Thyroid gland (tissue), 4 donors: ENCODE measurements at regions not wholly inside any gene's neighbourhood (a gene's known extent, or its start where the extent isn't known, plus 50 kb on each side); places are given as distances from the start of the nearest gene placed in this dataset.
"Not testable (repeated sequence)": the region's sequence is repeated elsewhere in the genome, so short reads cannot be mapped to it uniquely, and the experiment has no call there.

Experiments used
- DNase-seq, 2 donors: peaks; one replicate each; pipeline ENCODE4 v3.0.0-alpha.2; 2019
- H3K27ac ChIP-seq, 3 donors: fragments of 200-600 bp; sonication (generic); 1 replicate in 2 of 3; 2 replicates in 1 of 3; pipeline ENCODE4 v1.5.1; 2016 to 2019; ENCODE audit warnings: mild to moderate bottlenecking in 1 of 3, moderate library complexity in 1 of 3
- H3K27me3 ChIP-seq: fragments of 200-600 bp; sonication (generic); one replicate; pipeline ENCODE4 v1.5.1; 2019
- H3K36me3 ChIP-seq, 2 donors: fragments of 200-600 bp; sonication (generic); one replicate each; pipeline ENCODE4 v1.5.1; 2016 to 2019
- H3K4me1 ChIP-seq, 2 donors: fragments of 200-600 bp; sonication (generic); one replicate each; pipeline ENCODE4 v1.5.1; 2017 to 2019
- H3K4me3 ChIP-seq, 3 donors: fragments of 200-600 bp; sonication (generic); replicated peaks in 1 of 3; 1 replicate in 2 of 3; 2 replicates in 1 of 3; pipeline ENCODE4 v1.5.1; 2016; ENCODE audit warnings: mild to moderate bottlenecking in 1 of 3
- H3K9me3 ChIP-seq: fragments of 200-600 bp; sonication (generic); one replicate; pipeline ENCODE4 v1.5.1; 2017
- POLR2A ChIP-seq, 2 donors: fragments of 450-650 bp; IDR thresholded peaks; one replicate each; pipeline ENCODE4 v1.6.1; 2017; ENCODE audit warnings: antibody characterized with exemption in 2 of 2, mild to moderate bottlenecking in 2 of 2, moderate library complexity in 1 of 2
- whole genome bisulfite sequencing, 2 donors: methylation state at CpG; one replicate each; pipeline ENCODE4 v1.1.5; 2017; 5-methylcytosine and 5-hydroxymethylcytosine counted together
- intact Hi-C: fragments of 100-400 bp; cut with DNase I; formaldehyde crosslinking; loops from one replicate; pipeline ENCODE4 v1.15.1; 2023
- TF ChIP-seq, protein P1 (sequence below), 6 experiments: fragments of 200-600 bp in 3 of 6; fragments of 450-650 bp in 3 of 6; sonication (generic) in 3 of 6; IDR thresholded peaks; one replicate each; pipeline ENCODE4 v1.5.1; 2016 to 2019; ENCODE audit warnings: antibody characterized with exemption in 6 of 6, mild to moderate bottlenecking in 2 of 6, inconsistent platforms in 1 of 6, moderate library complexity in 1 of 6

DNA sequence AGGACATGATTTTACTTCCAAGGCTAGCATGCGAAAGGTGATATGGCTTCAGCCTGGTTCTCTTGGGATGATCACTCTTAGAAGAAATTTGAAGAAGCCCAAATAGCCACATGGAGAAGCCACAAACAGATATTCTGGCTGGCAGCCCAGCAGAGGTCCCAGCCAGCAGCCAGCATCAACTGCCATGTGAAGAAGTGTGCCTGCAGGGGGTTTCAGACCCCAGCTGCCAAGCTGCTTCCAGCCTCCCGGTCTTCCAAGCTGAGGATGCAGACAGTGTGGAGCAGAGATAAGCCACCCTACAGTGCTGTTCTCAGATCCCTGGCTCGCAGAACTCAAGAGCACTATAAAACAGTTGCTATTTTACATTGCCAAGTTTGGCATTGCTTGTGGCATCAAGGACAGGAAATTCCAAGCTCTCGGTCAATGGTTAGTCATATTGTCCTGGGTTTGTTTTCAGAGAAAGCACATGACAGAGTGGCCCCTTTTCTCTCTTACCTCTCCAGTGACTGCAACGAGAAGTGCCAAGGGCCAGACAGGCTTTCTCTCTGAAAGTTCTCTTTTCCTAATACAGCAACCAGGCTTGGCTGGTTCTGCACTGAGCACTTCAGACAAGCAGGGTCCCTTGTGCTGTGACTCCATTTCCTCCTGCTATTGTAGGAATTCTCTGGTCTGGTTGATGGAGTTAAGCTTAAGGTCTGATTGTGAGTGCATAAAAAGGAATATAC is 223.7 kb downstream of the ANKRD30B start:
- no peak overlapping the region for H3K4me3 ChIP-seq
- H3K9me3 ChIP-seq = no peaks in the 10 kb centered on the region
- peaks cover 68 to 73% of the 10 kb centered on the region in 2 donors for H3K4me1 ChIP-seq
- TF ChIP-seq, protein P1, sequence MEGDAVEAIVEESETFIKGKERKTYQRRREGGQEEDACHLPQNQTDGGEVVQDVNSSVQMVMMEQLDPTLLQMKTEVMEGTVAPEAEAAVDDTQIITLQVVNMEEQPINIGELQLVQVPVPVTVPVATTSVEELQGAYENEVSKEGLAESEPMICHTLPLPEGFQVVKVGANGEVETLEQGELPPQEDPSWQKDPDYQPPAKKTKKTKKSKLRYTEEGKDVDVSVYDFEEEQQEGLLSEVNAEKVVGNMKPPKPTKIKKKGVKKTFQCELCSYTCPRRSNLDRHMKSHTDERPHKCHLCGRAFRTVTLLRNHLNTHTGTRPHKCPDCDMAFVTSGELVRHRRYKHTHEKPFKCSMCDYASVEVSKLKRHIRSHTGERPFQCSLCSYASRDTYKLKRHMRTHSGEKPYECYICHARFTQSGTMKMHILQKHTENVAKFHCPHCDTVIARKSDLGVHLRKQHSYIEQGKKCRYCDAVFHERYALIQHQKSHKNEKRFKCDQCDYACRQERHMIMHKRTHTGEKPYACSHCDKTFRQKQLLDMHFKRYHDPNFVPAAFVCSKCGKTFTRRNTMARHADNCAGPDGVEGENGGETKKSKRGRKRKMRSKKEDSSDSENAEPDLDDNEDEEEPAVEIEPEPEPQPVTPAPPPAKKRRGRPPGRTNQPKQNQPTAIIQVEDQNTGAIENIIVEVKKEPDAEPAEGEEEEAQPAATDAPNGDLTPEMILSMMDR (IDR thresholded peaks at IDR 0.05) = no peak
- peak in 1 of 2 donors; percentile 27 for TF ChIP-seq POLR2A (IDR thresholded peaks at IDR 0.05)
- H3K27ac ChIP-seq = peak overlapping the region; percentile 75 to 93 (median 76)
- 58 to 62% methylated on average over 5 of the region's 5 CpGs for WGBS, 2 donors
- peak; percentile 71 to 78 for DNase-seq
- H3K27me3 ChIP-seq = no peaks in the 10 kb centered on the region
- intact Hi-C loops = no loop called here
- H3K36me3 ChIP-seq = no peaks in the 10 kb centered on the region

DNA sequence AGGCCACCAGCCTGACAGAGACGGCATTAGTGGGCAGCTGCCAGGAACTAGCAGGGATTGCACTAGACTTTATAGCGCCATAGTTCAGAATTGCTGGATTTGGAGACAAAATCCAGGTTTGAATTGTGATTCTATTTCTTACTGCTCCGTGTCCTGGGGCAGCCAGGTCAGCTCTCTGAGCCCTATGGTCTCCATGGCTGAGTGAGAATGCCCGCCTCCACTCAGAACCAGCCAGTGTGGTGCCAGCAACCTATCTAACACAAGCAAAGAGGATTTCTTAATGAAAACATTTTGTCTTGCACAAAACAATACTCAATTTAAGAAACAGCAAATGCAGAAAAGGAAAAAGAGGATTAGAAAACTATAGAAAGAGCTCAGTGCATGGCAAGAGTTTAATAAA is 225.4 kb downstream of the ANKRD30B start:
- H3K27me3 ChIP-seq, H3K4me3 ChIP-seq, H3K36me3 ChIP-seq, H3K9me3 ChIP-seq, intact Hi-C loops: not testable (repeated sequence)
- H3K4me1 ChIP-seq = peaks cover 76 to 79% of the 10 kb centered on the region in 2 donors
- WGBS, 2 donors = 62 to 69% methylated on average over 4 of the region's 4 CpGs
- H3K27ac ChIP-seq = peak overlapping the region; percentile 71 to 93 (median 73)
- peak; percentile 52 to 61 for DNase-seq

DNA sequence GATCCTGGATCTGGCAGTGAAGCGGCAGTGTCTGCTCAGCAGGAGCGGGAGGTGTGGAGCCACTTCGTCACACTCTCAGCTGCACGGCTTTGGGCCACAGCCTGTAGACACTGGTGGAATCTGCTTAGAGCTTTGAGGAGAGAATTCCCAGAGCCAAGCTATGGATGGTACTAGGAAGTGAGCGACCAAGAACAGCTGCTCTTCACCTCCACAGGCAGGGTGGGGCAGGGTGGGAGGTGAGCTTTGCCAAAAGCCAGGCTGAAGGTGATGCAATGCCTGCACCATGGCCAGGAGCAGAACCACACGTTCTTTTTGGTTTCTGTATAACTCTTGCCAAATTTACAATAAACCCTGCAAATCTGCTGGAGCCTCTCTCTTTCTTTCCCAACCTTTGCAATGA is 226.1 kb downstream of the ANKRD30B start:
- Histone ChIP-seq H3K4me3 (no peak overlapping the region), H3K4me1 (peaks cover 69 to 79% of the 10 kb centered on the region in 2 donors), H3K9me3 (no peaks in the 10 kb centered on the region), H3K27ac (peak overlapping the region; percentile 71 to 93 (median 73)), H3K27me3 (no peaks in the 10 kb centered on the region), H3K36me3 (no peaks in the 10 kb centered on the region)
- 77 to 79% methylated on average over 5 to 6 of the region's 6 CpGs for WGBS, 2 donors
- intact Hi-C loops = no loop called here
- TF ChIP-seq, protein P1 (IDR thresholded peaks at IDR 0.05) = no peak
- no peak for TF ChIP-seq POLR2A (IDR thresholded peaks at IDR 0.05)
- DNase-seq = peak; percentile 34 to 44

DNA sequence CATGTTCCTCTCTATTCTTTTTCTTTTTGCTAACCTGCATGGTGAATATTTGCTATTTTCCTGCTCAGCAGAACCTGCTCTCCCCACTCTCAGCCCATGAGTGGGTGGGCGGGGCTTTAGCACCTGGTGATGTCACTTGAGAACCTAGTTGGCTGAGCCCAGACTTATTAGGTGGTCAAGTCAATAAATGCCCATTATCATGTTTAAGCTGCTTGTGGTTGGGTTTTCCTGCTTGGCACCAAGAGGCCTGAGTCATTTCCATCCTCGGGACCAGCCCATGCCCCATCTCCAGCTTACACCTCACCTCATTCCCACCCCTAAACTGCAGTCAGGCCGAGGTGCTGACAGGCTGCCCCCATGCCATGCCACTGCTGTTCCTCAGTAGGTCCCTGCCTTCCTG is 226.6 kb downstream of the ANKRD30B start:
- 61 to 65% methylated on average over 3 of the region's 3 CpGs for WGBS, 2 donors
- intact Hi-C loops = no loop called here
- H3K9me3 ChIP-seq = no peaks in the 10 kb centered on the region
- peak; percentile 62 to 72 for DNase-seq
- peak overlapping the region; percentile 71 to 93 (median 73) for H3K27ac ChIP-seq
- no peaks in the 10 kb centered on the region for H3K36me3 ChIP-seq
- H3K4me3 ChIP-seq = no peak overlapping the region
- no peaks in the 10 kb centered on the region for H3K27me3 ChIP-seq
- peaks cover 64 to 76% of the 10 kb centered on the region in 2 donors for H3K4me1 ChIP-seq
- TF ChIP-seq, protein P1 (IDR thresholded peaks at IDR 0.05) = no peak
- TF ChIP-seq POLR2A (IDR thresholded peaks at IDR 0.05) = no peak

DNA sequence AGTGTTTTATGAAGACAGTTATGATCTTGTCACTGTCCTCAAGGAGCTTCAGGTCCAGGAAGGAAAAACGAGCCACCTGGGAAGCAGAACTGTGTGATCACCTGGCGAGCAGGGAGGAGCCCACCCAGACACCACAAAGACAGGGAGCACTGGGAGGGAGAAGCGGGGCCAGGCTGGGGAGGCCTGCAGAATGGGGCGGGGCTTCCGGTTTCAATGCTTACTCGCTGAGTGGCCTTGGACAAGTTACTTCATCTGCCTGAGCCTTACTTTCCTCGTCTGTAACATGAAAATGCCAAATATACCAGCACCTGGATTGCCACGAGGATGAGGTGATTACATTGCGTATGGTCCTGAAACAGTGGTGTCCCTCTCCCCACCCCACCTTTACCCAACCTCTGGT is 227.5 kb downstream of the ANKRD30B start:
- no peaks in the 10 kb centered on the region for H3K9me3 ChIP-seq
- H3K36me3 ChIP-seq = no peaks in the 10 kb centered on the region
- intact Hi-C loops = no loop called here
- DNase-seq = no peak
- H3K4me3 ChIP-seq = no peak overlapping the region
- peaks cover 64 to 71% of the 10 kb centered on the region in 2 donors for H3K4me1 ChIP-seq
- TF ChIP-seq POLR2A (IDR thresholded peaks at IDR 0.05) = no peak
- TF ChIP-seq, protein P1 (IDR thresholded peaks at IDR 0.05) = no peak
- WGBS, 2 donors = 83 to 85% methylated on average over 9 of the region's 9 CpGs
- no peaks in the 10 kb centered on the region for H3K27me3 ChIP-seq
- peak overlapping the region; percentile 71 to 93 (median 73) for H3K27ac ChIP-seq
